ENCODE measurements at regions not wholly inside any gene's neighbourhood (a gene's known extent, or its start where the extent isn't known, plus 50 kb on each side); places are given as distances from the start of the nearest gene placed in this dataset.

GRCh38 chr3:162073422-162073975 is 576.9 kb downstream of the OTOL1 start:
- TF ChIP-seq ZNF180 (CRISPR knock-in tag; IDR thresholded peaks at IDR 0.05; ENCODE audit: borderline replicate concordance, low read depth), result no peak
- 0% methylated on average over 4 of the region's 4 CpGs for WGBS (ENCODE audit: low lambda C conversion rate)
- Histone ChIP-seq H3K9me3 (ENCODE audit: low read length) (no peaks in the 10 kb centered on the region), H3K27ac (ENCODE audit: extremely low read length, insufficient read depth, low read length) (no peak overlapping the region), H2AFZ (ENCODE audit: low read length) (no peak overlapping the region), H3K4me3 (replicated peaks in 1 of 3; ENCODE audit: insufficient read depth in 1 of 3, low read depth in 2 of 3, low read length in 3 of 3) (no peak overlapping the region), H4K20me1 (ENCODE audit: insufficient read depth, low read length) (no peaks in the 10 kb centered on the region), H3K27me3 (ENCODE audit: control insufficient read depth in 1 of 2, insufficient read depth in 2 of 2, low read length in 2 of 2) (no peaks in the 10 kb centered on the region; a peak in 1 of 5 replicates), H3K4me1 (ENCODE audit: insufficient read depth, low read length) (no peaks in the 10 kb centered on the region), H3K4me2 (ENCODE audit: low read depth, low read length) (no peak overlapping the region), H3K36me3 (replicated peaks in 1 of 2; ENCODE audit: control insufficient read depth in 1 of 2, insufficient read depth in 2 of 2, low read length in 2 of 2) (no peaks in the 10 kb centered on the region), H3K79me2 (ENCODE audit: insufficient read depth, low read length) (no peaks in the 10 kb centered on the region), H3K9ac (ENCODE audit: insufficient read depth, low read depth, low read length) (no peak overlapping the region)
- in situ Hi-C loops (cut with HindIII; ENCODE audit: extremely low pct_ligation_motif_present, low pct_unique_long_range_greater_than_20kb) (no loop called here), intact Hi-C loops (cut with micrococcal nuclease; ENCODE audit: unreplicated experiment) (no loop called here)
- BruUV-seq (replicated peaks), result no TSS peak
- ChIA-PET POLR2A (no interaction called here), CTCF (ENCODE audit: low intra/inter-chr PET ratio, low total read pairs) (no interaction called here)
- no peak for FAIRE-seq
- ATAC-seq, result no peak
- no peak for DNase-seq (ENCODE audit: low spot score)

- in situ Hi-C loops (cut with HindIII; ENCODE audit: extremely low pct_ligation_motif_present, low pct_unique_long_range_greater_than_20kb) (no loop called here), intact Hi-C loops (cut with micrococcal nuclease; ENCODE audit: unreplicated experiment) (no loop called here)
- ChIA-PET POLR2A (no interaction called here), CTCF (ENCODE audit: low intra/inter-chr PET ratio, low total read pairs) (no interaction called here)
- H3K27me3 ChIP-seq (ENCODE audit: control insufficient read depth in 1 of 2, insufficient read depth in 2 of 2, low read length in 2 of 2), result no peaks in the 10 kb centered on the region; a peak in 1 of 5 replicates
- no peak overlapping the region for H2AFZ ChIP-seq (ENCODE audit: low read length)
- H3K79me2 ChIP-seq (ENCODE audit: insufficient read depth, low read length), result no peaks in the 10 kb centered on the region
- FAIRE-seq (no peak), ATAC-seq (no peak), DNase-seq (ENCODE audit: low spot score) (no peak)
- no peaks in the 10 kb centered on the region for H3K9me3 ChIP-seq (ENCODE audit: low read length)
- no peak overlapping the region for H3K4me2 ChIP-seq (ENCODE audit: low read depth, low read length)
- BruUV-seq (replicated peaks), result no TSS peak
- no peak overlapping the region for H3K4me3 ChIP-seq (replicated peaks in 1 of 3; ENCODE audit: insufficient read depth in 1 of 3, low read depth in 2 of 3, low read length in 3 of 3)
- 0% methylated on average over 3 of the region's 3 CpGs for WGBS (ENCODE audit: low lambda C conversion rate)
- no peaks in the 10 kb centered on the region for H3K4me1 ChIP-seq (ENCODE audit: insufficient read depth, low read length)
- no peak overlapping the region for H3K27ac ChIP-seq (ENCODE audit: extremely low read length, insufficient read depth, low read length)
- H3K9ac ChIP-seq (ENCODE audit: insufficient read depth, low read depth, low read length), result no peak overlapping the region
- no peaks in the 10 kb centered on the region for H3K36me3 ChIP-seq (replicated peaks in 1 of 2; ENCODE audit: control insufficient read depth in 1 of 2, insufficient read depth in 2 of 2, low read length in 2 of 2)
- H4K20me1 ChIP-seq (ENCODE audit: insufficient read depth, low read length), result no peaks in the 10 kb centered on the region
- no peak for TF ChIP-seq ZIK1 (CRISPR knock-in tag; IDR thresholded peaks at IDR 0.05; ENCODE audit: borderline replicate concordance, low read depth)
- TF ChIP-seq HIC2 (CRISPR knock-in tag; IDR thresholded peaks at IDR 0.05; ENCODE audit: low read depth), result no peak
- TF ChIP-seq NR0B2 (CRISPR knock-in tag; IDR thresholded peaks at IDR 0.05), result no peak
- TF ChIP-seq ZNF597 (CRISPR knock-in tag; IDR thresholded peaks at IDR 0.05), result no peak
- no peak for TF ChIP-seq ZNF253 (CRISPR knock-in tag; IDR thresholded peaks at IDR 0.05; ENCODE audit: borderline replicate concordance)
- TF ChIP-seq MED8 (CRISPR knock-in tag; IDR thresholded peaks at IDR 0.05; ENCODE audit: insufficient replicate concordance), result no peak
- no peak for TF ChIP-seq ZNF558 (CRISPR knock-in tag; IDR thresholded peaks at IDR 0.05; ENCODE audit: borderline replicate concordance)
- no peak for TF ChIP-seq AKNA (CRISPR knock-in tag; IDR thresholded peaks at IDR 0.05; ENCODE audit: borderline replicate concordance)
These were observed 580.5 kb downstream of the OTOL1 start for GRCh38 chr3:162077108-162077507.

Measured in HepG2 (cell line).